ENCODE measurements at regions not wholly inside any gene's neighbourhood (a gene's known extent, or its start where the extent isn't known, plus 50 kb on each side); places are given as distances from the start of the nearest gene placed in this dataset.

- Histone ChIP-seq H3K9me3 (ENCODE audit: insufficient read depth, low read depth, low read length) (no peaks in the 10 kb centered on the region), H3K27me3 (ENCODE audit: insufficient read depth, low read length) (no peaks in the 10 kb centered on the region), H3K79me2 (ENCODE audit: insufficient read depth, low read length) (no peaks in the 10 kb centered on the region), H3K36me3 (ENCODE audit: insufficient read depth, low read length) (no peaks in the 10 kb centered on the region), H3K27ac (ENCODE audit: low read depth, low read length) (no peak overlapping the region), H2AFZ (ENCODE audit: low read depth, low read length) (no peak overlapping the region), H4K20me1 (ENCODE audit: insufficient read depth, low read length) (no peaks in the 10 kb centered on the region), H3K9ac (ENCODE audit: low read length) (no peak overlapping the region), H3K4me1 (ENCODE audit: insufficient read depth, low read length) (no peaks in the 10 kb centered on the region), H3K4me2 (ENCODE audit: low read length) (no peak overlapping the region), H3K4me3 (ENCODE audit: insufficient read depth, low read depth, low read length) (no peak overlapping the region)
- FAIRE-seq (no peak), DNase-seq (ENCODE audit: low read depth) (no peak)
- H3K4me3 Mint-ChIP-seq (ENCODE audit: unreplicated experiment): no peak overlapping the region
- no peak overlapping the region for H3K27ac Mint-ChIP-seq (ENCODE audit: unreplicated experiment)
- H3K27me3 Mint-ChIP-seq (ENCODE audit: low read depth, unreplicated experiment): peaks cover 62% of the 10 kb centered on the region
- no peaks in the 10 kb centered on the region for H3K36me3 Mint-ChIP-seq (ENCODE audit: low read depth, unreplicated experiment)
- H3K9me3 Mint-ChIP-seq (ENCODE audit: unreplicated experiment): peaks cover 4% of the 10 kb centered on the region
- TF ChIP-seq CTCF (IDR thresholded peaks at IDR 0.05; ENCODE audit: insufficient read depth, low read depth, low read length) (no peak), EZH2 (IDR thresholded peaks at IDR 0.05; ENCODE audit: insufficient read depth, low read length) (no peak)
- no peaks in the 10 kb centered on the region for H3K4me1 Mint-ChIP-seq (ENCODE audit: low read depth, unreplicated experiment)
Observed at GRCh38 chr16:9680968-9681367, 501.3 kb downstream of the GRIN2A start.

- Mint-ChIP-seq H3K27me3 (ENCODE audit: low read depth, unreplicated experiment) (peaks cover 57% of the 10 kb centered on the region), H3K4me3 (ENCODE audit: unreplicated experiment) (no peak overlapping the region), H3K4me1 (ENCODE audit: low read depth, unreplicated experiment) (no peaks in the 10 kb centered on the region), H3K27ac (ENCODE audit: unreplicated experiment) (no peak overlapping the region), H3K9me3 (ENCODE audit: unreplicated experiment) (peaks cover 4% of the 10 kb centered on the region), H3K36me3 (ENCODE audit: low read depth, unreplicated experiment) (no peaks in the 10 kb centered on the region)
- Histone ChIP-seq H3K27me3 (ENCODE audit: insufficient read depth, low read length) (no peaks in the 10 kb centered on the region), H4K20me1 (ENCODE audit: insufficient read depth, low read length) (no peaks in the 10 kb centered on the region), H3K4me3 (ENCODE audit: insufficient read depth, low read depth, low read length) (no peak overlapping the region), H3K4me1 (ENCODE audit: insufficient read depth, low read length) (no peaks in the 10 kb centered on the region), H3K9me3 (ENCODE audit: insufficient read depth, low read depth, low read length) (no peaks in the 10 kb centered on the region), H3K79me2 (ENCODE audit: insufficient read depth, low read length) (no peaks in the 10 kb centered on the region), H3K36me3 (ENCODE audit: insufficient read depth, low read length) (no peaks in the 10 kb centered on the region), H3K4me2 (ENCODE audit: low read length) (no peak overlapping the region), H3K9ac (ENCODE audit: low read length) (no peak overlapping the region), H3K27ac (ENCODE audit: low read depth, low read length) (no peak overlapping the region), H2AFZ (ENCODE audit: low read depth, low read length) (no peak overlapping the region)
- TF ChIP-seq EZH2 (IDR thresholded peaks at IDR 0.05; ENCODE audit: insufficient read depth, low read length): no peak
- no peak for TF ChIP-seq CTCF (IDR thresholded peaks at IDR 0.05; ENCODE audit: insufficient read depth, low read depth, low read length)
- DNase-seq (ENCODE audit: low read depth): no peak
- FAIRE-seq: no peak
Observed at GRCh38 chr16:9681508-9681907, 500.7 kb downstream of the GRIN2A start.

- no peak overlapping the region for H3K9ac ChIP-seq (ENCODE audit: low read length)
- Mint-ChIP-seq H3K36me3 (ENCODE audit: low read depth, unreplicated experiment) (no peaks in the 10 kb centered on the region), H3K9me3 (ENCODE audit: unreplicated experiment) (peaks cover 4% of the 10 kb centered on the region), H3K4me3 (ENCODE audit: unreplicated experiment) (no peak overlapping the region), H3K27me3 (ENCODE audit: low read depth, unreplicated experiment) (peaks cover 53% of the 10 kb centered on the region), H3K27ac (ENCODE audit: unreplicated experiment) (no peak overlapping the region), H3K4me1 (ENCODE audit: low read depth, unreplicated experiment) (no peaks in the 10 kb centered on the region)
- no peaks in the 10 kb centered on the region for H3K79me2 ChIP-seq (ENCODE audit: insufficient read depth, low read length)
- TF ChIP-seq CTCF (IDR thresholded peaks at IDR 0.05; ENCODE audit: insufficient read depth, low read depth, low read length): no peak
- TF ChIP-seq EZH2 (IDR thresholded peaks at IDR 0.05; ENCODE audit: insufficient read depth, low read length): no peak
- H3K36me3 ChIP-seq (ENCODE audit: insufficient read depth, low read length): no peaks in the 10 kb centered on the region
- DNase-seq (ENCODE audit: low read depth): no peak
- FAIRE-seq: no peak
- no peaks in the 10 kb centered on the region for H3K27me3 ChIP-seq (ENCODE audit: insufficient read depth, low read length)
- no peak overlapping the region for H2AFZ ChIP-seq (ENCODE audit: low read depth, low read length)
- H3K9me3 ChIP-seq (ENCODE audit: insufficient read depth, low read depth, low read length): no peaks in the 10 kb centered on the region
- H3K4me3 ChIP-seq (ENCODE audit: insufficient read depth, low read depth, low read length): no peak overlapping the region
- no peaks in the 10 kb centered on the region for H4K20me1 ChIP-seq (ENCODE audit: insufficient read depth, low read length)
- no peaks in the 10 kb centered on the region for H3K4me1 ChIP-seq (ENCODE audit: insufficient read depth, low read length)
- no peak overlapping the region for H3K27ac ChIP-seq (ENCODE audit: low read depth, low read length)
- no peak overlapping the region for H3K4me2 ChIP-seq (ENCODE audit: low read length)
Observed at GRCh38 chr16:9682320-9682719, 499.9 kb downstream of the GRIN2A start.
